MCF 10A (cell line): ENCODE measurements at regions not wholly inside any gene's neighbourhood (a gene's known extent, or its start where the extent isn't known, plus 50 kb on each side); places are given as distances from the start of the nearest gene placed in this dataset.

Experiments used
- BruUV-seq: library from RNA; stranded (reverse); fragments of 400-500 nt; replicated peaks from 2 replicates; lab custom pipeline; 2021; lab: Mats Ljungman, UMichigan
- CTCF ChIA-PET: fragments of 300-600 bp; sonication (Branson Sonifier 250); formaldehyde crosslinking; extraction: SDS; loops from one replicate; lab custom pipeline; 2021; ENCODE audit warnings: antibody characterized with exemption, inconsistent platforms; lab: Yijun Ruan, JAX
- POLR2A ChIA-PET: fragments of 300-600, 350-650 bp; sonication (Branson Sonifier 250); formaldehyde crosslinking; extraction: SDS; loops from one replicate; lab custom pipeline; 2020; ENCODE audit warnings: antibody characterized with exemption, inconsistent platforms; lab: Yijun Ruan, JAX
- DNase-seq: peaks from one replicate; pipeline ENCODE4 v3.0.0-alpha.2; 2018; ENCODE audit not compliant: unreplicated experiment
- H3K27ac Mint-ChIP-seq: one replicate; pipeline ENCODE4 v1.8.0; 2022; ENCODE audit warnings: mild to moderate bottlenecking, low read depth, mixed read lengths; ENCODE audit not compliant: unreplicated experiment
- H3K27me3 Mint-ChIP-seq: one replicate; pipeline ENCODE4 v1.8.0; 2022; ENCODE audit warnings: mixed read lengths; ENCODE audit not compliant: insufficient read depth, unreplicated experiment
- H3K36me3 Mint-ChIP-seq: one replicate; pipeline ENCODE4 v1.8.0; 2022; ENCODE audit warnings: mild to moderate bottlenecking, moderate library complexity, mixed read lengths; ENCODE audit not compliant: insufficient read depth, unreplicated experiment
- H3K4me1 Mint-ChIP-seq: one replicate; pipeline ENCODE4 v1.8.0; 2022; ENCODE audit warnings: mixed read lengths; ENCODE audit not compliant: insufficient read depth, unreplicated experiment
- H3K4me3 Mint-ChIP-seq: one replicate; pipeline ENCODE4 v1.8.0; 2022; ENCODE audit warnings: mild to moderate bottlenecking, moderate library complexity, mixed read lengths; ENCODE audit not compliant: unreplicated experiment
- H3K9me3 Mint-ChIP-seq: one replicate; pipeline ENCODE4 v1.8.0; 2022; ENCODE audit warnings: mixed read lengths; ENCODE audit not compliant: unreplicated experiment
- CTCF ChIP-seq: fragments of 200-600 bp; IDR thresholded peaks from one replicate; pipeline ENCODE4 v1.8.0; 2022; ENCODE audit warnings: antibody characterized with exemption, mild to moderate bottlenecking; ENCODE audit not compliant: unreplicated experiment
- intact Hi-C: fragments of 100-400 bp; cut with micrococcal nuclease; formaldehyde crosslinking; loops from 2 replicates; pipeline ENCODE4 v1.14.1; 2022

- peaks cover 4% of the 10 kb centered on the region for H3K9me3 Mint-ChIP-seq
- no peak overlapping the region for H3K4me3 Mint-ChIP-seq
- no peak for DNase-seq
- intact Hi-C loops = no loop called here
- no TSS peak for BruUV-seq
- CTCF ChIA-PET = no interaction called here
- no peak for TF ChIP-seq CTCF
- H3K27me3 Mint-ChIP-seq = no peaks in the 10 kb centered on the region
- no peak overlapping the region for H3K27ac Mint-ChIP-seq
- peaks cover 6% of the 10 kb centered on the region for H3K4me1 Mint-ChIP-seq
- no peaks in the 10 kb centered on the region for H3K36me3 Mint-ChIP-seq
- POLR2A ChIA-PET = no interaction called here
Measured at GRCh38 chr4:106687026-106687425, 318.4 kb upstream of the GIMD1 start.

- BruUV-seq = no TSS peak
- ChIA-PET CTCF (interaction anchor here (0.7 to 0.8 kb wide), 2 partner anchors 129 to 317 kb away, joined by 3 read pairs; no protein-coding TSS in a partner anchor), POLR2A (no interaction called here)
- no peak for DNase-seq
- Mint-ChIP-seq H3K27me3 (no peaks in the 10 kb centered on the region), H3K4me3 (no peak overlapping the region), H3K36me3 (no peaks in the 10 kb centered on the region), H3K4me1 (no peaks in the 10 kb centered on the region), H3K27ac (no peak overlapping the region), H3K9me3 (peaks cover 6% of the 10 kb centered on the region)
- TF ChIP-seq CTCF = no peak
- intact Hi-C loops = no loop called here
Measured at GRCh38 chr4:106681381-106681921, 312.9 kb upstream of the GIMD1 start.

DNA sequence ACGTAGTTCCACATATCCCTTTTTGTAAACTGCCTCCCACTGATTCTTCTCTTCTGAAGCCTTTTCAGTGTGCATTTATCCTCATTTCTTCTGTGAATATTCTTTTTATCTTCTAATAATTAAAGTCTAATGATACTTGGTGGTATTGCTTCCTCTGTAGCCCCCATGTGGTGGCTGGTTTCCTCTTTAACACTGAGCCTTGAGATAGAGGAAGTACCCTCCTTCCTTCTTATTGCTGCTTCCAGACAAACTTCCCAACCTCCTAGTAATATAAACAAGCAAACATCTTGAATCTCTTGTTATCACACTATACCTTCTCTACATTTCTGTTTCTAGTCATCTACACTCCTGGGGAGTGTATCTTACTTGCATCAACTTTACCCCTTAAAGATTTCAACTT is 310.5 kb upstream of the GIMD1 start:
- peaks cover 6% of the 10 kb centered on the region for H3K9me3 Mint-ChIP-seq
- CTCF ChIA-PET = no interaction called here
- H3K27ac Mint-ChIP-seq = no peak overlapping the region
- no peaks in the 10 kb centered on the region for H3K27me3 Mint-ChIP-seq
- H3K4me1 Mint-ChIP-seq = no peaks in the 10 kb centered on the region
- POLR2A ChIA-PET = no interaction called here
- no peak for DNase-seq
- no TSS peak for BruUV-seq
- no peak for TF ChIP-seq CTCF
- intact Hi-C loops = no loop called here
- H3K4me3 Mint-ChIP-seq = no peak overlapping the region
- H3K36me3 Mint-ChIP-seq = no peaks in the 10 kb centered on the region

DNA sequence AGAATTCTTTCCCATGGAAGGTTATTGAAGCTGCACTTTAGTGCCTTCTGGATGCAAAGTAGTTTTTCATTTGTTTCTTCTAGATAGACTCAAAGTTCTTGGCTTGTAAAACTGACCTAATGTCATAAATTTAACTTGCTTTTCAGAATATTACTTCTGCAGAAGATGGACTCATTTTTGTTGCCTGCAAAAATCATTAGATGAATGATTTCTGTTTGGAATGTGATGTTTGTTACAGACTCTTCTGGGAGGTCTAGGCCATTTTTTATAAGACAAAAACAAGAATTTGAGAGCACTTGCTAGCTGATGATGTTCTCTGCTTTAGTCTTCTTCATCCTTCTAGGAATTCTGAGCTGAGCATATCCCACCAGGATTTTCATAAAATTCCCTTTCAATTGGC is 308.6 kb upstream of the GIMD1 start:
- BruUV-seq = no TSS peak
- Mint-ChIP-seq H3K27ac (no peak overlapping the region), H3K9me3 (peaks cover 11% of the 10 kb centered on the region), H3K27me3 (no peaks in the 10 kb centered on the region), H3K4me1 (no peaks in the 10 kb centered on the region), H3K36me3 (no peaks in the 10 kb centered on the region), H3K4me3 (no peak overlapping the region)
- no peak for TF ChIP-seq CTCF
- ChIA-PET POLR2A (no interaction called here), CTCF (no interaction called here)
- intact Hi-C loops = no loop called here
- no peak for DNase-seq
